ENCODE measurements at regions not wholly inside any gene's neighbourhood (a gene's known extent, or its start where the extent isn't known, plus 50 kb on each side); places are given as distances from the start of the nearest gene placed in this dataset.

- peaks cover 20% of the 10 kb centered on the region; the same call in 1 of the 2 replicates for H3K4me1 ChIP-seq (ENCODE audit: insufficient read depth)
- TF ChIP-seq, protein P1, sequence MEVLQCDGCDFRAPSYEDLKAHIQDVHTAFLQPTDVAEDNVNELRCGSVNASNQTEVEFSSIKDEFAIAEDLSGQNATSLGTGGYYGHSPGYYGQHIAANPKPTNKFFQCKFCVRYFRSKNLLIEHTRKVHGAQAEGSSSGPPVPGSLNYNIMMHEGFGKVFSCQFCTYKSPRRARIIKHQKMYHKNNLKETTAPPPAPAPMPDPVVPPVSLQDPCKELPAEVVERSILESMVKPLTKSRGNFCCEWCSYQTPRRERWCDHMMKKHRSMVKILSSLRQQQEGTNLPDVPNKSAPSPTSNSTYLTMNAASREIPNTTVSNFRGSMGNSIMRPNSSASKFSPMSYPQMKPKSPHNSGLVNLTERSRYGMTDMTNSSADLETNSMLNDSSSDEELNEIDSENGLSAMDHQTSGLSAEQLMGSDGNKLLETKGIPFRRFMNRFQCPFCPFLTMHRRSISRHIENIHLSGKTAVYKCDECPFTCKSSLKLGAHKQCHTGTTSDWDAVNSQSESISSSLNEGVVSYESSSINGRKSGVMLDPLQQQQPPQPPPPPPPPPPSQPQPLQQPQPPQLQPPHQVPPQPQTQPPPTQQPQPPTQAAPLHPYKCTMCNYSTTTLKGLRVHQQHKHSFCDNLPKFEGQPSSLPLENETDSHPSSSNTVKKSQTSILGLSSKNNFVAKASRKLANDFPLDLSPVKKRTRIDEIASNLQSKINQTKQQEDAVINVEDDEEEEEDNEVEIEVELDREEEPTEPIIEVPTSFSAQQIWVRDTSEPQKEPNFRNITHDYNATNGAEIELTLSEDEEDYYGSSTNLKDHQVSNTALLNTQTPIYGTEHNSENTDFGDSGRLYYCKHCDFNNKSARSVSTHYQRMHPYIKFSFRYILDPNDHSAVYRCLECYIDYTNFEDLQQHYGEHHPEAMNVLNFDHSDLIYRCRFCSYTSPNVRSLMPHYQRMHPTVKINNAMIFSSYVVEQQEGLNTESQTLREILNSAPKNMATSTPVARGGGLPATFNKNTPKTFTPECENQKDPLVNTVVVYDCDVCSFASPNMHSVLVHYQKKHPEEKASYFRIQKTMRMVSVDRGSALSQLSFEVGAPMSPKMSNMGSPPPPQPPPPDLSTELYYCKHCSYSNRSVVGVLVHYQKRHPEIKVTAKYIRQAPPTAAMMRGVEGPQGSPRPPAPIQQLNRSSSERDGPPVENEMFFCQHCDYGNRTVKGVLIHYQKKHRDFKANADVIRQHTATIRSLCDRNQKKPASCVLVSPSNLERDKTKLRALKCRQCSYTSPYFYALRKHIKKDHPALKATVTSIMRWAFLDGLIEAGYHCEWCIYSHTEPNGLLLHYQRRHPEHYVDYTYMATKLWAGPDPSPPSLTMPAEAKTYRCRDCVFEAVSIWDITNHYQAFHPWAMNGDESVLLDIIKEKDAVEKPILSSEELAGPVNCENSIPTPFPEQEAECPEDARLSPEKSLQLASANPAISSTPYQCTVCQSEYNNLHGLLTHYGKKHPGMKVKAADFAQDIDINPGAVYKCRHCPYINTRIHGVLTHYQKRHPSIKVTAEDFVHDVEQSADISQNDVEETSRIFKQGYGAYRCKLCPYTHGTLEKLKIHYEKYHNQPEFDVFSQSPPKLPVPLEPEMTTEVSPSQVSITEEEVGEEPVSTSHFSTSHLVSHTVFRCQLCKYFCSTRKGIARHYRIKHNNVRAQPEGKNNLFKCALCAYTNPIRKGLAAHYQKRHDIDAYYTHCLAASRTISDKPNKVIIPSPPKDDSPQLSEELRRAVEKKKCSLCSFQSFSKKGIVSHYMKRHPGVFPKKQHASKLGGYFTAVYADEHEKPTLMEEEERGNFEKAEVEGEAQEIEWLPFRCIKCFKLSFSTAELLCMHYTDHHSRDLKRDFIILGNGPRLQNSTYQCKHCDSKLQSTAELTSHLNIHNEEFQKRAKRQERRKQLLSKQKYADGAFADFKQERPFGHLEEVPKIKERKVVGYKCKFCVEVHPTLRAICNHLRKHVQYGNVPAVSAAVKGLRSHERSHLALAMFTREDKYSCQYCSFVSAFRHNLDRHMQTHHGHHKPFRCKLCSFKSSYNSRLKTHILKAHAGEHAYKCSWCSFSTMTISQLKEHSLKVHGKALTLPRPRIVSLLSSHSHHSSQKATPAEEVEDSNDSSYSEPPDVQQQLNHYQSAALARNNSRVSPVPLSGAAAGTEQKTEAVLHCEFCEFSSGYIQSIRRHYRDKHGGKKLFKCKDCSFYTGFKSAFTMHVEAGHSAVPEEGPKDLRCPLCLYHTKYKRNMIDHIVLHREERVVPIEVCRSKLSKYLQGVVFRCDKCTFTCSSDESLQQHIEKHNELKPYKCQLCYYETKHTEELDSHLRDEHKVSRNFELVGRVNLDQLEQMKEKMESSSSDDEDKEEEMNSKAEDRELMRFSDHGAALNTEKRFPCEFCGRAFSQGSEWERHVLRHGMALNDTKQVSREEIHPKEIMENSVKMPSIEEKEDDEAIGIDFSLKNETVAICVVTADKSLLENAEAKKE (CRISPR knock-in tag; IDR thresholded peaks at IDR 0.05): no peak
- no peak for TF ChIP-seq EZH2phosphoT487 (IDR thresholded peaks at IDR 0.05; ENCODE audit: unreplicated experiment)
- no peak for TF ChIP-seq ZNF114 (CRISPR knock-in tag; IDR thresholded peaks at IDR 0.05)
- TF ChIP-seq, protein P2, sequence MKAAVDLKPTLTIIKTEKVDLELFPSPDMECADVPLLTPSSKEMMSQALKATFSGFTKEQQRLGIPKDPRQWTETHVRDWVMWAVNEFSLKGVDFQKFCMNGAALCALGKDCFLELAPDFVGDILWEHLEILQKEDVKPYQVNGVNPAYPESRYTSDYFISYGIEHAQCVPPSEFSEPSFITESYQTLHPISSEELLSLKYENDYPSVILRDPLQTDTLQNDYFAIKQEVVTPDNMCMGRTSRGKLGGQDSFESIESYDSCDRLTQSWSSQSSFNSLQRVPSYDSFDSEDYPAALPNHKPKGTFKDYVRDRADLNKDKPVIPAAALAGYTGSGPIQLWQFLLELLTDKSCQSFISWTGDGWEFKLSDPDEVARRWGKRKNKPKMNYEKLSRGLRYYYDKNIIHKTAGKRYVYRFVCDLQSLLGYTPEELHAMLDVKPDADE (IDR thresholded peaks at IDR 0.05): no peak
- TF ChIP-seq REST (IDR thresholded peaks at IDR 0.05; ENCODE audit: unreplicated experiment): no peak
- no peak for TF ChIP-seq POLR2AphosphoS5 (IDR thresholded peaks at IDR 0.05; ENCODE audit: low read depth)
- TF ChIP-seq JUNB (IDR thresholded peaks at IDR 0.05; ENCODE audit: unreplicated experiment): no peak
- TF ChIP-seq CTCF (conservative IDR thresholded peaks at IDR 0.05; ENCODE audit: low read depth in 2 of 2): no peak
- TF ChIP-seq STAT1 (IDR thresholded peaks at IDR 0.05; ENCODE audit: unreplicated experiment): no peak
- TF ChIP-seq EZH2 (IDR thresholded peaks at IDR 0.05; ENCODE audit: low read depth, unreplicated experiment): no peak
- TF ChIP-seq NANOG (IDR thresholded peaks at IDR 0.05; ENCODE audit: borderline replicate concordance): no peak
- TF ChIP-seq ZNF331 (CRISPR knock-in tag; IDR thresholded peaks at IDR 0.05; ENCODE audit: low read depth): no peak
- no peak for TF ChIP-seq CREB1 (CRISPR knock-in tag; IDR thresholded peaks at IDR 0.05; ENCODE audit: low read depth)
- no peak overlapping the region for H3K27ac ChIP-seq (ENCODE audit: low read depth)
- Mint-ChIP-seq H3K9me3 (no peaks in the 10 kb centered on the region), H3K36me3 (ENCODE audit: low read depth) (no peaks in the 10 kb centered on the region), H3K4me3 (peak overlapping the region; percentile 47; the same call in 1 of the 3 replicates), H3K27ac (no peak overlapping the region), H3K4me1 (peaks cover 10% of the 10 kb centered on the region), H3K27me3 (ENCODE audit: insufficient read depth, low read depth, poor library complexity) (peaks cover 26% of the 10 kb centered on the region)
- H2AFZ ChIP-seq: peak overlapping the region; percentile 91
- ATAC-seq: peak; percentile 80
- H3K79me2 ChIP-seq (replicated peaks; ENCODE audit: insufficient read depth): no peaks in the 10 kb centered on the region
- H3F3A ChIP-seq (replicated peaks; ENCODE audit: low read depth): peaks cover 2% of the 10 kb centered on the region; the same call in 1 of the 2 replicates
- H3K4me3 ChIP-seq: peak overlapping the region; percentile 47
- H3K9me2 ChIP-seq (ENCODE audit: insufficient read depth): no peaks in the 10 kb centered on the region
- peak overlapping the region; percentile 72 for H3K4me2 ChIP-seq
- no peaks in the 10 kb centered on the region for H3K36me3 ChIP-seq (ENCODE audit: insufficient read depth)
- DNase-seq (ENCODE audit: low spot score): peak; percentile 56
- peaks cover 47% of the 10 kb centered on the region for H3K27me3 ChIP-seq (ENCODE audit: insufficient read depth)
- no peaks in the 10 kb centered on the region for H4K20me1 ChIP-seq (replicated peaks; ENCODE audit: insufficient read depth)
Observed at GRCh38 chr5:154603953-154604679, 126.1 kb upstream of the HAND1 start.
